Neural cell (in vitro differentiated cells): ENCODE measurements at regions not wholly inside any gene's neighbourhood (a gene's known extent, or its start where the extent isn't known, plus 50 kb on each side); places are given as distances from the start of the nearest gene placed in this dataset.

Experiments
- H2AFZ ChIP-seq: fragments of 200-600, 300-800 bp; sonication (generic), shearing (Covaris generic); 2 replicates; pipeline ENCODE4 v1.6.0; 2014; ENCODE audit warnings: low read depth, mild to moderate bottlenecking, antibody characterized with exemption, low read length, moderate library complexity
- H3F3A ChIP-seq: fragments of 200-600 bp; shearing (Covaris generic); 2 replicates; pipeline ENCODE4 v1.6.1; 2016; ENCODE audit warnings: mild to moderate bottlenecking, moderate library complexity, mixed read lengths, antibody characterized with exemption, low read length; ENCODE audit not compliant: insufficient read depth, poor library complexity, severe bottlenecking
- H3K27ac ChIP-seq: fragments of 200-600, 300-800 bp; sonication (generic), shearing (Covaris generic); 2 replicates; pipeline ENCODE4 v1.5.1; 2014; ENCODE audit warnings: mild to moderate bottlenecking, low read length, moderate library complexity
- H3K27me3 ChIP-seq: fragments of 300-800, 200-600 bp; sonication (generic), shearing (Covaris generic); 2 replicates; pipeline ENCODE4 v1.6.0; 2014; ENCODE audit warnings: mild to moderate bottlenecking, low read depth, low read length, moderate library complexity; ENCODE audit not compliant: insufficient read depth
- H3K36me3 ChIP-seq: fragments of 300-800, 200-600 bp; sonication (generic), shearing (Covaris generic); 2 replicates; pipeline ENCODE4 v1.5.1; 2014; ENCODE audit warnings: mild to moderate bottlenecking, antibody characterized with exemption, low read length, moderate library complexity; ENCODE audit not compliant: insufficient read depth
- H3K4me2 ChIP-seq: fragments of 300-800, 200-600 bp; sonication (generic), shearing (Covaris generic); 2 replicates; pipeline ENCODE4 v1.6.0; 2014; ENCODE audit warnings: mild to moderate bottlenecking, low read length
- H3K4me3 ChIP-seq: fragments of 300-800, 200-600 bp; sonication (generic), shearing (Covaris generic); 2 replicates; pipeline ENCODE4 v1.5.1; 2014; ENCODE audit warnings: mild to moderate bottlenecking, low read length, moderate library complexity
- H3K79me2 ChIP-seq: fragments of 200-600 bp; shearing (Covaris generic); replicated peaks from 2 replicates; pipeline ENCODE4 v1.6.0; 2014; ENCODE audit warnings: mild to moderate bottlenecking, low read length, moderate library complexity; ENCODE audit not compliant: insufficient read depth
- H3K9ac ChIP-seq: fragments of 300-800, 200-600 bp; sonication (generic), shearing (Covaris generic); 2 replicates; pipeline ENCODE4 v1.6.1; 2016; ENCODE audit warnings: mild to moderate bottlenecking, low read length, mixed read lengths
- H3K9me2 ChIP-seq: fragments of 200-600 bp; shearing (Covaris generic); 2 replicates; pipeline ENCODE4 v1.6.1; 2016; ENCODE audit warnings: mild to moderate bottlenecking, low read length, mixed read lengths; ENCODE audit not compliant: insufficient read depth
- H3K9me3 ChIP-seq: fragments of 200-600, 300-800 bp; sonication (generic), shearing (Covaris generic); 2 replicates; pipeline ENCODE4 v1.6.1; 2016; ENCODE audit warnings: mild to moderate bottlenecking, mixed run types, low read length, moderate library complexity, mixed read lengths
- H4K20me1 ChIP-seq: fragments of 200-600 bp; shearing (Covaris generic); 2 replicates; pipeline ENCODE4 v1.6.1; 2016; ENCODE audit warnings: mild to moderate bottlenecking, mixed run types; ENCODE audit not compliant: insufficient read depth
- EP300 ChIP-seq: fragments of 450-650 bp; conservative IDR thresholded peaks from 2 replicates; pipeline ENCODE4 v1.6.1; 2014; ENCODE audit warnings: antibody characterized with exemption, mild to moderate bottlenecking, moderate library complexity; ENCODE audit not compliant: poor library complexity, severe bottlenecking
- MXI1 ChIP-seq: fragments of 450-650 bp; conservative IDR thresholded peaks from 2 replicates; pipeline ENCODE4 v1.6.1; 2014; ENCODE audit warnings: antibody characterized with exemption, mild to moderate bottlenecking; ENCODE audit not compliant: poor library complexity, severe bottlenecking
- POLR2AphosphoS5 ChIP-seq: IDR thresholded peaks from 2 replicates; pipeline ENCODE4 v1.6.1; 2012
- RAD21 ChIP-seq: fragments of 450-650 bp; conservative IDR thresholded peaks from 2 replicates; pipeline ENCODE4 v1.6.1; 2014; ENCODE audit warnings: antibody characterized with exemption, mild to moderate bottlenecking, moderate library complexity
- SMC3 ChIP-seq: fragments of 450-650 bp; conservative IDR thresholded peaks from 2 replicates; pipeline ENCODE4 v1.6.1; 2014; ENCODE audit warnings: antibody characterized with exemption, mild to moderate bottlenecking, moderate library complexity; ENCODE audit not compliant: poor library complexity
- TAF1 ChIP-seq: IDR thresholded peaks from 2 replicates; pipeline ENCODE4 v1.6.1; 2012; ENCODE audit warnings: low read depth
- TF ChIP-seq, protein P1 (sequence below): fragments of 450-650 bp; IDR thresholded peaks from 2 replicates; pipeline ENCODE4 v1.5.1; 2014; ENCODE audit warnings: antibody characterized with exemption, mild to moderate bottlenecking, moderate library complexity; ENCODE audit not compliant: poor library complexity, severe bottlenecking
- TF ChIP-seq, protein P2 (sequence below): IDR thresholded peaks from 2 replicates; pipeline ENCODE4 v1.6.1; 2012; ENCODE audit warnings: borderline replicate concordance

DNA sequence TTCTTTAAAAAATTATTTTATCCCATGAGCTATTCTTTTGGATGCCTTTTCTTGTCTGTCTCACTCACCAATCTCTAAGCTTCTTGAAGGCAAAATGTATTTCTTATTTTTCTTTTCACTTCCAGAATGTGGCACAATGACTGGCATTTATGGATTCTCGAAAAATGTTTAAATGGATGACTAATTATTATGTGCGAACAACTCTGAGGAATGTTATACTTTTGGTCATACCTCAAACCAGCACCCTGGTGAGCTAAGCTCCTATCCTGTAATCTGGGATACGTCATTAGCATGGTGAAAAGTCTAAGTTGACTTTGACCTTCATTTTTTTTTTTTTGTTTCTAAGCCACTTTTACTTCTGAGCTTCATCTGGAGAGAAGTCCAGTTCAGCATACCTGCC, 214.0 kb upstream of the CEP162 start:
- H3K79me2 ChIP-seq = no peaks in the 10 kb centered on the region
- H3K9ac ChIP-seq = no peak overlapping the region
- H3K4me3 ChIP-seq = no peak overlapping the region
- no peaks in the 10 kb centered on the region for H4K20me1 ChIP-seq
- TF ChIP-seq RAD21 (no peak), SMC3 (no peak), POLR2AphosphoS5 (no peak)
- TF ChIP-seq, protein P1, sequence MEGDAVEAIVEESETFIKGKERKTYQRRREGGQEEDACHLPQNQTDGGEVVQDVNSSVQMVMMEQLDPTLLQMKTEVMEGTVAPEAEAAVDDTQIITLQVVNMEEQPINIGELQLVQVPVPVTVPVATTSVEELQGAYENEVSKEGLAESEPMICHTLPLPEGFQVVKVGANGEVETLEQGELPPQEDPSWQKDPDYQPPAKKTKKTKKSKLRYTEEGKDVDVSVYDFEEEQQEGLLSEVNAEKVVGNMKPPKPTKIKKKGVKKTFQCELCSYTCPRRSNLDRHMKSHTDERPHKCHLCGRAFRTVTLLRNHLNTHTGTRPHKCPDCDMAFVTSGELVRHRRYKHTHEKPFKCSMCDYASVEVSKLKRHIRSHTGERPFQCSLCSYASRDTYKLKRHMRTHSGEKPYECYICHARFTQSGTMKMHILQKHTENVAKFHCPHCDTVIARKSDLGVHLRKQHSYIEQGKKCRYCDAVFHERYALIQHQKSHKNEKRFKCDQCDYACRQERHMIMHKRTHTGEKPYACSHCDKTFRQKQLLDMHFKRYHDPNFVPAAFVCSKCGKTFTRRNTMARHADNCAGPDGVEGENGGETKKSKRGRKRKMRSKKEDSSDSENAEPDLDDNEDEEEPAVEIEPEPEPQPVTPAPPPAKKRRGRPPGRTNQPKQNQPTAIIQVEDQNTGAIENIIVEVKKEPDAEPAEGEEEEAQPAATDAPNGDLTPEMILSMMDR = no peak
- no peaks in the 10 kb centered on the region for H3K9me2 ChIP-seq
- no peaks in the 10 kb centered on the region for H3K9me3 ChIP-seq
- H3F3A ChIP-seq = no peaks in the 10 kb centered on the region
- H3K36me3 ChIP-seq = no peaks in the 10 kb centered on the region
- H3K27ac ChIP-seq = no peak overlapping the region
- no peak overlapping the region for H2AFZ ChIP-seq
- H3K27me3 ChIP-seq = no peaks in the 10 kb centered on the region
- no peak overlapping the region for H3K4me2 ChIP-seq

GRCh38 chr6:84434550-84434949, 207.1 kb upstream of the CEP162 start:
- H4K20me1 ChIP-seq = no peaks in the 10 kb centered on the region
- H3K9ac ChIP-seq = no peak overlapping the region
- H3K9me3 ChIP-seq = no peaks in the 10 kb centered on the region
- H3K36me3 ChIP-seq = no peaks in the 10 kb centered on the region
- peak overlapping the region; percentile 5 for H3K4me2 ChIP-seq
- peak overlapping the region; percentile 73 for H3K27ac ChIP-seq
- H3K27me3 ChIP-seq = no peaks in the 10 kb centered on the region
- H3K4me3 ChIP-seq = peak overlapping the region; percentile 17
- no peak overlapping the region for H2AFZ ChIP-seq
- H3K9me2 ChIP-seq = no peaks in the 10 kb centered on the region
- no peaks in the 10 kb centered on the region for H3F3A ChIP-seq
- no peak for TF ChIP-seq MXI1
- TF ChIP-seq POLR2AphosphoS5 = peak; percentile 78
- TF ChIP-seq EP300 = peak; percentile 86
- TF ChIP-seq, protein P2, sequence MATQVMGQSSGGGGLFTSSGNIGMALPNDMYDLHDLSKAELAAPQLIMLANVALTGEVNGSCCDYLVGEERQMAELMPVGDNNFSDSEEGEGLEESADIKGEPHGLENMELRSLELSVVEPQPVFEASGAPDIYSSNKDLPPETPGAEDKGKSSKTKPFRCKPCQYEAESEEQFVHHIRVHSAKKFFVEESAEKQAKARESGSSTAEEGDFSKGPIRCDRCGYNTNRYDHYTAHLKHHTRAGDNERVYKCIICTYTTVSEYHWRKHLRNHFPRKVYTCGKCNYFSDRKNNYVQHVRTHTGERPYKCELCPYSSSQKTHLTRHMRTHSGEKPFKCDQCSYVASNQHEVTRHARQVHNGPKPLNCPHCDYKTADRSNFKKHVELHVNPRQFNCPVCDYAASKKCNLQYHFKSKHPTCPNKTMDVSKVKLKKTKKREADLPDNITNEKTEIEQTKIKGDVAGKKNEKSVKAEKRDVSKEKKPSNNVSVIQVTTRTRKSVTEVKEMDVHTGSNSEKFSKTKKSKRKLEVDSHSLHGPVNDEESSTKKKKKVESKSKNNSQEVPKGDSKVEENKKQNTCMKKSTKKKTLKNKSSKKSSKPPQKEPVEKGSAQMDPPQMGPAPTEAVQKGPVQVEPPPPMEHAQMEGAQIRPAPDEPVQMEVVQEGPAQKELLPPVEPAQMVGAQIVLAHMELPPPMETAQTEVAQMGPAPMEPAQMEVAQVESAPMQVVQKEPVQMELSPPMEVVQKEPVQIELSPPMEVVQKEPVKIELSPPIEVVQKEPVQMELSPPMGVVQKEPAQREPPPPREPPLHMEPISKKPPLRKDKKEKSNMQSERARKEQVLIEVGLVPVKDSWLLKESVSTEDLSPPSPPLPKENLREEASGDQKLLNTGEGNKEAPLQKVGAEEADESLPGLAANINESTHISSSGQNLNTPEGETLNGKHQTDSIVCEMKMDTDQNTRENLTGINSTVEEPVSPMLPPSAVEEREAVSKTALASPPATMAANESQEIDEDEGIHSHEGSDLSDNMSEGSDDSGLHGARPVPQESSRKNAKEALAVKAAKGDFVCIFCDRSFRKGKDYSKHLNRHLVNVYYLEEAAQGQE = peak; percentile 89
- TF ChIP-seq, protein P1 = no peak
- H3K79me2 ChIP-seq = no peaks in the 10 kb centered on the region

- H3K9me3 ChIP-seq = no peaks in the 10 kb centered on the region
- H3K27me3 ChIP-seq = no peaks in the 10 kb centered on the region
- no peak overlapping the region for H3K4me3 ChIP-seq
- no peaks in the 10 kb centered on the region for H3K36me3 ChIP-seq
- H3K79me2 ChIP-seq = no peaks in the 10 kb centered on the region
- H3K4me2 ChIP-seq = no peak overlapping the region
- H2AFZ ChIP-seq = no peak overlapping the region
- H3K9ac ChIP-seq = no peak overlapping the region
- H3F3A ChIP-seq = no peaks in the 10 kb centered on the region
- H3K9me2 ChIP-seq = no peaks in the 10 kb centered on the region
- no peaks in the 10 kb centered on the region for H4K20me1 ChIP-seq
- H3K27ac ChIP-seq = no peak overlapping the region
- no peak for TF ChIP-seq MXI1
- TF ChIP-seq, protein P1 = no peak
- TF ChIP-seq RAD21 = no peak
- no peak for TF ChIP-seq SMC3
- TF ChIP-seq EP300 = no peak
- TF ChIP-seq TAF1 = no peak
- TF ChIP-seq POLR2AphosphoS5 = no peak
- TF ChIP-seq, protein P2 = no peak
Observed at GRCh38 chr6:84432619-84433018, 205.2 kb upstream of the CEP162 start.
